ENCODE measurements at regions not wholly inside any gene's neighbourhood (a gene's known extent, or its start where the extent isn't known, plus 50 kb on each side); places are given as distances from the start of the nearest gene placed in this dataset.

GRCh38 chr5:169398515-169398914 lies 97.6 kb upstream of the SLIT3 start:
- TF ChIP-seq CTCF (IDR thresholded peaks at IDR 0.05) (no peak), POLR2AphosphoS5 (IDR thresholded peaks at IDR 0.05) (no peak)

Data from prostate gland (tissue), 2 donors.